GM12878 (cell line): ENCODE measurements at regions not wholly inside any gene's neighbourhood (a gene's known extent, or its start where the extent isn't known, plus 50 kb on each side); places are given as distances from the start of the nearest gene placed in this dataset.
"Not testable (repeated sequence)": the region's sequence is repeated elsewhere in the genome, so short reads cannot be mapped to it uniquely, and the experiment has no call there.

Experiments
- ATAC-seq: fragments of 200-7000 bp; cut with Tn5 transposase; 3 replicates; pipeline ENCODE4 v1.9.1; 2020; ENCODE audit warnings: mild to moderate bottlenecking, moderate library complexity
- BruUV-seq: library from RNA; stranded (reverse); fragments of 400-500 nt; replicated peaks from 2 replicates; lab custom pipeline; 2021; lab: Mats Ljungman, UMichigan
- CTCF ChIA-PET: fragments of 300-600 bp; sonication (Branson Sonifier 250); formaldehyde crosslinking; extraction: SDS; loops from one replicate; lab custom pipeline; 2021; ENCODE audit warnings: inconsistent platforms; lab: Yijun Ruan, JAX
- POLR2A ChIA-PET: fragments of 350-600 bp; formaldehyde crosslinking; extraction: SDS; loops from one replicate; lab custom pipeline; 2021; ENCODE audit warnings: inconsistent platforms; lab: Charles Lee
- RAD21 ChIA-PET: fragments of 300-600 bp; sonication (Branson Sonifier 250); formaldehyde crosslinking; loops from one replicate; lab custom pipeline; 2023; ENCODE audit warnings: antibody characterized with exemption; ENCODE audit not compliant: unreplicated experiment; lab: Charles Lee
- SMC1A ChIA-PET: fragments of 300-600 bp; sonication (Branson Sonifier 250); formaldehyde crosslinking; loops from one replicate; lab custom pipeline; 2023; ENCODE audit not compliant: unreplicated experiment, uncharacterized antibody; lab: Charles Lee
- DNase-seq: peaks from one replicate; pipeline ENCODE4 v3.0.0-alpha.2; 2011; ENCODE audit warnings: low read depth, low spot score
- FAIRE-seq: peaks from 3 replicates; lab custom pipeline; 2011; peaks lifted over from hg19 to GRCh38; lab: Jason Lieb, UNC
- H2AFZ ChIP-seq: 2 replicates; pipeline ENCODE4 v1.6.0; 2011; ENCODE audit warnings: low read depth, low read length, control low read depth; ENCODE audit not compliant: control insufficient read depth
- H3K27ac ChIP-seq: 2 replicates; pipeline ENCODE4 v1.5.1; 2011; ENCODE audit warnings: control low read depth; ENCODE audit not compliant: control insufficient read depth, insufficient read depth
- H3K27me3 ChIP-seq, 2 experiments: replicated peaks in 1 of 2; 2 replicates each; pipeline versions ENCODE4 v1.6.0 to v1.6.1; 2011; ENCODE audit warnings: low read length in 1 of 2; ENCODE audit not compliant: control insufficient read depth in 2 of 2, insufficient read depth in 2 of 2
- H3K36me3 ChIP-seq, 2 experiments: 2 replicates each; pipeline ENCODE4 v1.5.1; 2011; ENCODE audit warnings: low read length in 1 of 2; ENCODE audit not compliant: control insufficient read depth in 2 of 2, insufficient read depth in 2 of 2
- H3K4me1 ChIP-seq: 2 replicates; pipeline ENCODE4 v1.6.1; 2011; ENCODE audit warnings: mild to moderate bottlenecking, low read length, moderate library complexity, mixed read lengths; ENCODE audit not compliant: control insufficient read depth, insufficient read depth
- H3K4me2 ChIP-seq: 2 replicates; pipeline ENCODE4 v1.6.0; 2011; ENCODE audit warnings: control low read depth; ENCODE audit not compliant: control insufficient read depth, insufficient read depth
- H3K4me3 ChIP-seq: fragments of 200-600 bp; sonication (generic); 2 replicates; pipeline ENCODE4 v1.5.1; 2016
- H3K79me2 ChIP-seq: 2 replicates; pipeline ENCODE4 v1.6.0; 2011; ENCODE audit warnings: low read length; ENCODE audit not compliant: control insufficient read depth, insufficient read depth
- H3K9ac ChIP-seq: 2 replicates; pipeline ENCODE4 v1.8.0; 2011; ENCODE audit warnings: low read length, control low read depth, mixed read lengths; ENCODE audit not compliant: control insufficient read depth, insufficient read depth
- H3K9me3 ChIP-seq: replicated peaks from 3 replicates; pipeline ENCODE4 v1.5.1; 2011; ENCODE audit warnings: mild to moderate bottlenecking, low read length; ENCODE audit not compliant: control insufficient read depth, insufficient read depth
- H4K20me1 ChIP-seq: 2 replicates; pipeline ENCODE4 v1.6.0; 2011; ENCODE audit not compliant: control insufficient read depth, insufficient read depth
- WGBS: methylation state at CpG from one replicate; pipeline ENCODE4 v1.1.6; 2016; ENCODE audit warnings: low lambda C conversion rate; ENCODE audit not compliant: insufficient replicate concordance, insufficient coverage; ENCODE audit errors: missing lambda C conversion rate; 5-methylcytosine and 5-hydroxymethylcytosine counted together
- in situ Hi-C: fragments of 300-500 bp; cut with MboI; formaldehyde crosslinking; loops from 9 replicates; pipeline ENCODE4 v1.14.3; 2018; ENCODE audit warnings: mixed read lengths
- intact Hi-C: fragments of 100-400 bp; cut with micrococcal nuclease; formaldehyde crosslinking; loops from one replicate; pipeline ENCODE4 v1.14.2; 2022; ENCODE audit not compliant: unreplicated experiment

DNA sequence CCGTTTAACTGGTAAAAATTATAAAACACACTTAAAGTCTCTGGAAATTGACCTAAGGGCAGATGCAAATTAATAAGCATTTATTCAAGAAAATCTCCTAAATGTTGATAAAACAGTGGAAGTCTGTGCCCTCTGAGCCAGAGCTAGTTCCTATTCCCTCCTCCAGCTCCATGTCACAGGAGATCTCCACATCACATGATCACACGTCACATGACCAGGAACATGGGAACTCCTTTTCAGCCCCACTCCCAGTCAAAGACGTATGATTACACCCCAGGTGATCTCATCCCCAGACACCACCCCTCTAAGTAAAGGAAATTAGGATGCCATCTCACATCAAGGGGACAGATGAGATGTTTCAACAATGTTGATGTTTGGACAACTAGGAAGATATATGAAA, 237.7 kb upstream of the FRG1 start:
- SMC1A ChIA-PET, CTCF ChIA-PET, intact Hi-C loops, H3K9ac ChIP-seq, ATAC-seq, H3K36me3 ChIP-seq, H3K4me3 ChIP-seq, BruUV-seq, H3K4me2 ChIP-seq, RAD21 ChIA-PET, H3K27me3 ChIP-seq, H3K79me2 ChIP-seq, DNase-seq, H4K20me1 ChIP-seq, H3K27ac ChIP-seq, FAIRE-seq, H3K4me1 ChIP-seq, H3K9me3 ChIP-seq, in situ Hi-C loops, H2AFZ ChIP-seq, POLR2A ChIA-PET: not testable (repeated sequence)
- WGBS, result 73% methylated on average over 3 of the region's 3 CpGs

DNA sequence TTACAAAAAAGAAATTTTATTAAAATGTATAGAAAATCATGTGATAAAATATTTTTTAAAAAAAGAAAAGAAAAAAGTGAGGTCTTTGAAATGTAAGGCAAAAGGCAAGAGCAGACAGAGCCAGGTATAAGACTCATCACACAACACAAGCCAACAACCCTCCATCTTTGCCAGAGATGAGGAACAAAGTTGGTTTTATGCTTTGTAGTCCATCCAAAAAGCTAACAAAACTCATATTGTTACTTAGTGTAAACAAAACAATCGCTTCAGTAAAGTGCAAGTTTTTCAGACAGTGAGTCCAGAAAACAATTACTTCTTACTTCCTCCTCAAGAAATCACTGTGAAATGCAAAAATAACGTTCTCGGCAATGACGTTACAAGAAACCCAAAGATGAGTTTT, 233.9 kb upstream of the FRG1 start:
- CTCF ChIA-PET, H3K79me2 ChIP-seq, H3K9me3 ChIP-seq, DNase-seq, RAD21 ChIA-PET, H2AFZ ChIP-seq, BruUV-seq, H3K9ac ChIP-seq, H3K27me3 ChIP-seq, intact Hi-C loops, H3K36me3 ChIP-seq, H3K4me1 ChIP-seq, H3K4me2 ChIP-seq, POLR2A ChIA-PET, ATAC-seq, FAIRE-seq, SMC1A ChIA-PET, in situ Hi-C loops, H4K20me1 ChIP-seq, H3K27ac ChIP-seq, H3K4me3 ChIP-seq: not testable (repeated sequence)
- 0% methylated on average over 4 of the region's 4 CpGs for WGBS

- H3K4me3 ChIP-seq, CTCF ChIA-PET, RAD21 ChIA-PET, H3K27ac ChIP-seq, in situ Hi-C loops, SMC1A ChIA-PET, DNase-seq, H3K9ac ChIP-seq, H3K36me3 ChIP-seq, ATAC-seq, H3K9me3 ChIP-seq, H3K4me2 ChIP-seq, H3K4me1 ChIP-seq, H2AFZ ChIP-seq, POLR2A ChIA-PET, intact Hi-C loops, BruUV-seq, H3K79me2 ChIP-seq, FAIRE-seq, H4K20me1 ChIP-seq, H3K27me3 ChIP-seq: not testable (repeated sequence)
- 64% methylated on average over 1 of the region's 1 CpG for WGBS
Measured at GRCh38 chr4:189707227-189707626, 233.4 kb upstream of the FRG1 start.

GRCh38 chr4:189711956-189712355, 228.7 kb upstream of the FRG1 start:
- POLR2A ChIA-PET, RAD21 ChIA-PET, CTCF ChIA-PET, H4K20me1 ChIP-seq, ATAC-seq, H3K4me2 ChIP-seq, intact Hi-C loops, H3K4me1 ChIP-seq, in situ Hi-C loops, H3K27me3 ChIP-seq, H3K9me3 ChIP-seq, H3K79me2 ChIP-seq, SMC1A ChIA-PET, FAIRE-seq, H3K36me3 ChIP-seq, DNase-seq, BruUV-seq, H3K9ac ChIP-seq, H3K4me3 ChIP-seq, H2AFZ ChIP-seq, H3K27ac ChIP-seq: not testable (repeated sequence)
- 63% methylated on average over 3 of the region's 3 CpGs for WGBS
